ENCODE measurements at regions not wholly inside any gene's neighbourhood (a gene's known extent, or its start where the extent isn't known, plus 50 kb on each side); places are given as distances from the start of the nearest gene placed in this dataset.

DNA sequence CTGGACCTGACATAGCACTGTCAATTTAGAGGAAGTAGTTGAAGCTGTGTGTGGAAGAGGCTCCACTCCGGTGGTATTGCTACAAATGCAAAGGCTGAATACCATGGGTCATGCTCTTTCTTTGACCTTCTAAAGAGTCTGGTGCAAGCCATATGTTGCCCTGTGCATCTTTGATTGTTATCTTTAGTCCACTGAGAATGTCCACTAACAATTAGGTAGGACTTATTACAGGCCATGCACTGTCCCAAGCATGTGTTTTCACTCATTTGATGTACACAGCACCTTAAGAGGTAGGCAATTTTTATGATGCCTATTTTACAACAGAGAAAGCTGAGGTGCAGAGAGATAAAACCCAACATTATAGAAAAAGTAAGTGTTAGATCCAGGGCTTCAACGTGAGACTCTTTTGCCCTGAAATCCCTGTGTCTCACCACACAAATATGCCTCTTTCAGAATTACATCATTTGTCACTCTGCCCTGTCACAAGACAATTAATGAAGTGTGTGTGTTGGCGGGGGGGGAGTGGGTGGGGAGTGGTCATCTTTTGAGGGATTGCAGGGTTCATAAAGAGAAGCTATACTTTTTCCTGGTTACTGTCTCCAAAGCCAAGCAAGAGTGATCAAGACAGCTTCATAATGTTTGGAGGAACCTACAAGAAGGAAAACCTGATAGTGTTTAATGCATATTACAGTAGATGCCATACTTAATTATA, 637.6 kb upstream of the IGFBP3 start:
- no peak for DNase-seq

DNA sequence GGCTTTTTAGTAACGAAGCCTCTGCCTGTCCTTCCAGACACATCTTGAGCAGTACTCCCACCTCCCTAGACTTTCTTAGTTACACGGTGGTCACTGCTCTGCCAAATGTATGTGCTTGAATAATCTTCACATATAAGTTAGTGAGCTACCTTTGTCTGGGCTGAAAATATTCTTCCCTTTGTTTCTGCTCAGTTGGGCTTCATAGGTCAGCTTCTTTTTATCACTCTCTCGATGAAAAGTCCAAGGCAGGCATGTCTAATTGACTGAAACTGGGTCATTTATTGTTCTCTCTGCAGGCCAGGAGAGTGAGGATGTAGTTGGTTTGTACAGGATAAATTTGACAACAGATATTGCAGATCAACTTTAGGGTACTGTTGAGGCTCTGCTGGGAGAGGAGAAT, 636.7 kb upstream of the IGFBP3 start:
- no peak for DNase-seq

DNA sequence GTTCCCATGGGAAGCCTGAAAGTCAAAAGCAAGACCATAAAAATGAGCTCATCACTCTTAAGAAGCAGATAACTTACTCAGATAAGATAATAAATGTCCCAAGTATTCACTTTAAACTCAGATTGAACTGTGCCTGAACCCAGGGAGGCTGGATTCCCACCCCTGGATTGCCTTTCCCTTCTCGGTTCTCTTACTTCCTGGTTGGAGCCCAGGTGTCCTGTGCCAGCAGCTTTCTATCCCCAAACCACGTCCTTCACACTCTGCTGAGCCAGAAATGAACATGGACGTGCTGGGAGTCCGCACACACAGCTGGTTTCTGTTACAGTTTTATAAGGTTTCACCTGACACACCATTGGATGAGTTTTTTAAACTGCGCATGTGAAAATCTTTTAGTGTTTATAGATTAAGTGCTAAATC, 636.2 kb upstream of the IGFBP3 start:
- no peak for DNase-seq

DNA sequence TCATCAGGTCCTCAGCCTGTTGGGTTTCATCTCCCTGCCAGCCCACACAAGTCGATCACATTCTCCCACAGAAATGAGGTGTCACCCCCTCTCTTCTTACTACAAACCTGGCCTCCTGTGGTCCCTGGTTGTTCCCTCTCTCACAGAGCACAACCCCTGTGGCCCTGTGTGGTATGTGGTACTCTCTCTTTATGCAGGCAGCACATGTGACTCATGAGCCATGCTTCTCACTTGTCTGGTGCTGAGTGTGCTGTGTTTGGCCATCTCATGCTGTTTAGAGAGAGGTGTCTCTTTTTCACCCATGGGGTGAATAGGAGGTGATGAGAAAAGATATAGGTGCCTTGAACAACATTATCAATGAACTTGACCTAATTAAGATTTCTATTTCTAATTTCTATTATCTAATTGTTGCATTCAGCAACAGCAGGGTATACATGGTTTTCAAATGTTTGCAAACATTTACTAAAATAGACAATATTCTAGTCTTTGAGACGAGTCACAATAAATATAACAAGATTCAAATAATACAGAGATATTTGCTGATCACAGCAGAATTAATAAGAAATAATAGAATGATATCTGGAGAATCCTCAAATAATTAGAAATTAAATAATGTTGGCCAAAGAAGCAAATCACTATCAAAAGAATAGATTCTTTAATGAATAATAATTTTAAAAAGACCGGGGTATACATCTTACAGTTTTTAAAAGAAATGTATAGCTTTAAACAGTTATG, 633.8 kb upstream of the IGFBP3 start:
- no peak for DNase-seq

DNA sequence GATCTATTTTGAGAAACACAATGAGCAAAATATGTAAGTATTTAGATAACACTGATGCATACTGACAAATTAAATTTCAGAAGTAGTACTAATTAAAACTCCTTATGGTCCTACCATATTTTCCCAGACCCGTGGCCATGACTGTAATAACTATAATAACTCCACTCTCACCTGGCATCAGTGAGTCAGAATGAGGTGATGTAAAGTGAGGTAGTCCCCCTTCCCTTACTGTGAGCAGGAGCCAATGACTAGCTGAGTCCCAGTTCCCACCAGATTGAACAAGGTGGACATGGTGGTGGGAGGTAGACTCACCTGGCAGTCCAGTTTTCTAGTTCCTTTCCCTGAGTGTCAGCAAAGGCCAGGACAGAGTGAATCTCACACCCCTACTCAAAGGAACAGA, 630.5 kb upstream of the IGFBP3 start:
- no peak for DNase-seq

DNA sequence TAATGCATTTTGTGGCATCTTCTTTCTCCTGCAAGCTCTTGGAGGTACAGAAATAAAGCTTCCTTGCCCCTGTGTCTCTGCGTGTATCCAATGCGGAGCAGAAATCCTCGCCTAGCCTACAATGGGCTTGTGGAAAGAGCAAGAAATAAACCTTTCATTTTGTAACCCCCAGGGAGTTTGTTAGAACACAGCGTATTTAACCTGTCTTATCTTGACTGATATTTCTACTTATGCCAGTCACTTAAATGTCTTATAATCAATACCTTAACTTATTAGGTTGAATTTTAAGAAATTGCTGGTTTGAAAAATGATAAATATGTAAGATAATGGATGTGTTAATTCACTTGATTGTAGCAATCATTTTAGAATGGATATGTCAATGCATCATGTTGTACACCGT, 629.8 kb upstream of the IGFBP3 start:
- no peak for DNase-seq

DNA sequence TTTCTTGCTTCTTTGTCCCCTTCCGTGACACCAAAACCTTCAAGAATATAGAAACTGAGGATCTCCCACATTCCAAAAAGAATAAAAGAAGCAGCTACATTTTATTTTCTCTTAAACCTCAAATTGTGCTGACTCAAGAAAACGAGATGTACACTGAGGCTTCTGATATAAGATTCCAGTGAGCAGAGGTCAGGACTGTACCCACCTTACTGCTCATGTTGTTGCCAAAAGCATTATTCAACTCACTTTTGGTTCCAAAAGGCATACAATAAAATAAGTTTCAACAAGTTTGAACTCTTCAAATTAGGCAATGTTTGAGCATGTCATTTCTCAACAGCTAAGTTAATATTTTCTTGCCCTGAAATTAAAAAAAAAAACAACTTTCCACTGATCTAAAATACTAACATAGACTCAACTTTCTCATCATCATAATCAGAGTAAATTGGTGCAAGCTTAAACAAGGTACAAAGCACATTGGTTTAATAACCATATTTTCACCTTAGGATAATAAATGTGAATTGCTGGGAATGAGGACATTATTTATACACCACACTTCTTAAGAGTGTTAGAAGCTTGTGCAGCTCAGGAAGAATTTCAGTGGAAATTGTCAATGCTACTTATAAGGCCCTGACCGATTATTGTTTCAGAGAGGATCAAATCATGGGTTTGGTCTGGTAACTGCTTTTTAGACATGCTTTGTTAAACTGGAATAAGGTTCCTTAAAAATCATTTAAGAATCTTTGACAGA, 629.0 kb upstream of the IGFBP3 start:
- no peak for DNase-seq

DNA sequence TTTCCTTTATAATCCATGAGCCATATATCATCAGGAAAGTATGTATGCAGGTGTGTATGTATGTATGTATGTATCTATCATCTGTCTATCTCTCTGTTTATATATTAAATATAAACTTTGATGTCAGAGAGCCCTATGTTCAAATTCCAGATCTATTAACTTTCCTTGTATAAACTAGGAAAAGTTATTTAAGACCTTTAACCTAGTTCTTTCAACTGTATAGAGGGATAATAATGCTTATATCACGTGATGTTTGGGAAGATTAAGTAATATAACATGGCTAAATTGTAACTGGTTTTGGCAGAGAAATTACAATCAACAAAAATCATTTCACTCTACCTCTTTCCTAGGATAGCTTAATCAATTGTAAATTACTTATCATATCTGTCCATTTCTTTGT, 628.3 kb upstream of the IGFBP3 start:
- DNase-seq: no peak

DNA sequence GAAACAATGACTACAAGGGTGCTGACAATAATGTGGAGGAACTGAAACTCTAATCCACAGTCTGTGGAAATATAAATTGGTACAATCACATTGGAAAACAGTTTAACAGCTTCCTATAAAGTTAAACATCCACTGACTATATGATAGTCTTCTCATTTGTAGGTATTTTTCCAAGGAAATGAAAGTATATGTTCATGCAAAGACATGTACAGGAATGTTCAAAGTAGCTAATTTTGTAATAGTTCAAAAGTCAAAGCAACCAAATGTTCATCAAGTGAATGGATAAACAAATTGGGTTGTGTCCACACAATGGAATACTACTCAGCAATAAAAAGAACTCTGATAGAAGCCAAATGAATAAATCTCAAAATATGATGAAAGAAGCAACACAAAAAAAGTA, 626.0 kb upstream of the IGFBP3 start:
- no peak for DNase-seq

DNA sequence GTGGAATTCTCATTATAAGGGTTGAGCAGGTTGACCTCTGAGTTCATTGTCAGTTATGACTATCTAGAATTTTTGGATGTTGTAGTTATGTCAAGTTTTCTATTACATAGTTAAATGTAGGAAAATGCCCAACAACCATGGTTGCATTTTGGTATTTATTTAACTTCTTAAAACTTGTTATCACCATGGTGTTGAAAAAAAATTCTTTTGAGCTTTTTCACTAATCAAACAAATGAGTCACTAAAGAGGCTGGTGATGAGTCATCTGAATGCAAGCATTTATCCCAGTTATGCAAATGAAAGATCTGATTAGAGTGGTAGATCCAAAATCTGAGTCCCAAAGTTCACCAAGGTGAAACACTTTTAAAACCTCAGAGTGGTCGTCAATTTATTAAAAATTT, 624.7 kb upstream of the IGFBP3 start:
- DNase-seq: no peak

DNA sequence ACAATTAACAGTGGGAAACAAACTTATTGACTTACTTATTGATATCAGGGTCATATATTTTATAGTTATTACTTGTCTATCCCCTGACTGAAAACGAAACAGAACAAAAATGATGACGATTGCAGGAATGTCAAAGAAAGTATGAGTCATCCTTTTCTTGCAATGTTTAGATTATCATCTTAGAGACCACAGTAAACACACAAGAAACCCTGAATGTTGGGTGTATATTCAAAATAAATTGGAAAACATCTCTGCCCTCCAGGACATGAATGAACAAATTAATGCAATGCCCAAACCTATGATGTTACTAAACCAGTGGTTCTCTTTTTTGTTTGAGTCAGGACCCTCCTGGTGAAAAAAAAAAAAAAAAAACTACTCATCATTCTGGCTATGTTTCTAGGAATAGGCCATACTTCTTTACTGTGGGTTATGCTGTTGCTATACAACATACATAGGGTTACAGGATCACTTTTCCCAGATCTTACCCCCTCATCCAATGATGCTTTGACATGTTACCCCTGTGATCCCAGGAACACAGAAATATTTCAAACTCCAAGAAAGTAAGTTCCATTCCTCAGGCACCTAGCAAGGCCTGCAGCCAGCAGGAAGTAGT, 623.4 kb upstream of the IGFBP3 start:
- no peak for DNase-seq

DNA sequence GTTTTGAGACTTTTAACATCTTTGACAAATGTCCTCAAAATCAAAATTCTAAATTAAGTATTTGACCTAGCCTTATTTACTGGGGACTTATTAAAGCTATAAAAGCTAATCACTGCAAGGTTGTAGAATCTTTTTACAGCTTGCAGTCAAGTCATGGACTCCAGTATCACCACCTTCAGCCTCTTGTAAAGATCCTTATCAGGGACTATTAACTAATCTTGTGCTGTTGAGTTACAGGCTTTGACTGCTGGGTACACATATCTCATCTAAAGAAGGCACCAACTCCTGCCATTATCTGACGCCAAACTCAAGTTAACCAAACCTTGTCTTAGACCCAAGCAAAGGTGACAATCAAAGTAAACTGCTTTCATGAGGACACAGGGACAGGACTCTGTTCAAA, 621.0 kb upstream of the IGFBP3 start:
- DNase-seq: no peak

DNA sequence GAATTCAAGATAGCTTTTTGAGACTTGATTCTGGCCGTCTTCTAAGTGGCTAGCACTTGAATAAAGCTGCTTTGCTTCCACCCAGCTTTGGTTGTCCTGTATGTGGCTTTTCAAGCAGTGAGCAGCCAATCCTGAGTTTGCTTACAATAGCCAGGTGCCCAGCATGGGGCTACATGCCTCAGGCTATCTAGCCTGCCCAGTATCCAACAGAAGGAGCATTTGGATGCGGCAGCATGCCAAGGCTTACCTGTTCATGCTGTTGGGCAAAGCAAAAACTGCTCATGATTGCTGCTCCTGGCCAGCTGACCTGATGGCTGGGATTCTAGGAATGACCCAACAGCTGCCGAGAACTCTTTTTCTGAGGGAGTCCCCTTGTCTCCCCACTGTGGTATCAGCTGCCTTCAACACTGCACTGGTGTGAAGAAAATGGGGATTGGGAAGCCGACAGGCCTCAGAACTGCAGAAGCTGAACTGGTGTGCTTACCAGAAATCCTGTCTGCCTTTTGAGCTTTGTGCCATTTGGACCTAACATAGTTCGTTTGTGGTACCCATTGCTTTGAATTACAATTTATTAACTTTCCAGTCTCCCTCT, 618.9 kb upstream of the IGFBP3 start:
- no peak for DNase-seq

DNA sequence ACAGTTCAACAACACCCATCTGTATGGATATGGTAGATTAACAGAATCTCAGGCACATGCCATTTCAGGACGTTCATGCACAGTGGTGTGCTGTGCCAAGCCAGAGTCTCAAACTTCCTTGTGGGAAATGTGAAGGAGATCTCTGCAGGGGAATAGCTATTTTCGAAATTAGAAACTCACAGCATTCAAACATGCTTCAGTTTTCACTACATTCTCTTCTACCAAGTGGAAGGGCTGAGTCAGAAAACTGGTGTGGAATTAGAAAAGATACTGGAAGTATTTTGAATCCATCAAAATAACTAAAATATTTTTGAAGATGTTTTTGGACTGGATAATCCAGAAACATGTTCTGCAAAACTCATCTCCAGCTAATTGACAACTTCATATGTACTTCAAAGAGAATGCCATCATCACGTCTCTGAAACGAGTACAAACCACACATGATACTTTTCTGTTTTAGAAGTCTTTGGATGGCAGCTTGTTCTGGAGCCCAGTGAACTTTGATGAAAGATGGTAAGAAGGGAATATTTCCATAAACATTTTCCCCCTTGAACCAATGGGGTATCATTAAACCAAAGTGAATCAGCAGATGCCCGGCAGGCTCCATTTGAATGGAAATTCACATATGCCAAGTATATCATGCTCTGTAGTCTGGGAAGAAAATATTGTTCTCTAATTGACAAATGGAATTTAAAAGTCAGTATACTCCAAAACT, 616.3 kb upstream of the IGFBP3 start:
- no peak for DNase-seq

DNA sequence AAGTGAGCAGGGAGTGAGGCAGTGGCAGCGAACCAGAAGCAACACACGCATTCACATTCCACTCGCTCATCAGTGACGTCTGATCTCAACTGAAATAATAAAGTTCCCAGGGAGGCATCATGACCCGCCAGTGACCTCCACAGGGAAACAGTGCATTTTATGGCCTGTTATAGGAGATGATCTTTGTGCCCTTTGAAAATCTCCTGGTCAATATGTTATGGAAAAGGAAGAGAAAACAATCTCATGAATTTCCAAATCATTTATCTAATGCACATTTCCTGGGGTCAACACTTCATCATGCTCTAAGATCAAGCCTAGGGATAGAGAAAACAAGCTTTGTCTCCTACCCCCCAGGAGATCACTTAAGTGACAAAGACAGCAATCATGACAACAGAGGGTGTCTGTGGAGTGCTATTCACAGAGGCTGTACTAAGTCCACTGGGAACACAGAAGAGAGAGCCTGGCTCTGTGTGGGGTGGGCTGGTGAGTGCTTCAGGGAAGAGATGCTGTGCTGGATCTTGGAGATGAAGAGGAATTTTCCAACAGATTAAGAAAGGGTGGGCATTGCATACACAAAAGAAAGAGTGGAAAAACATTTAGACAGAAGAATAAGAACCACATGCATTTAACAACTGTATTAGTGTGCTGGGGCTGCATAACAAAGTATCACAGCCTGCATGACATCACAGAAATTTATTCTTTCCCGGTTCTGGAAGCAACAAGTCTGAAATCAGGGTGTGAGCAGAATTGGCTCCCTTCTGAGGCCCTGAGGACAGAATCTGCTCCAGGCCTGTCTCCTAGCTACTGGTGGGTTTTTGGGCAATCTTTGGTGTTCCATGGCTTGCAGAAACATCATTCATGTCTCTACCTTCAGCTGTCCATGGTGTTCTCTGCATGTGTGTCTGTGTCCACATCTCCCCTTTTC, 613.9 kb upstream of the IGFBP3 start:
- DNase-seq: no peak

DNA sequence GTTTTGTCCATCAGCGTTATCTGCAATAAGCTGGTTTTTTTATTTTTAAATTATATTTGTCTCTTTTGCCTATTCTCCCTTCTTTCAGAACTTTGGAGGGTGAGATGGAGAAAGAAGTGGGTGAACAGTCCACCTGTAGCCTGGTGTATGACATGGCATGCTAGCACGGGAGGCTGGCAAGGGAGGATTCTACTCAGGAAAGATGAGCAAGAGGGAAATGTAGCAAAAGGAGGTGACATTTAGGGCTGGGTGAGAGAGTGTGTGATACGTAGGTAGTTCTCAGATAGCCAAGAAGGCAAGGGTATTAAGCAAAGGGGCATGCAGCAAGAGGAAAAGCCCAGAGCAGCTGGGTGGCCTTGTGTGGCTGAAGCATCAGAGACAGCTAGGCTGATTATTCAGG, 612.9 kb upstream of the IGFBP3 start:
- DNase-seq: no peak

DNA sequence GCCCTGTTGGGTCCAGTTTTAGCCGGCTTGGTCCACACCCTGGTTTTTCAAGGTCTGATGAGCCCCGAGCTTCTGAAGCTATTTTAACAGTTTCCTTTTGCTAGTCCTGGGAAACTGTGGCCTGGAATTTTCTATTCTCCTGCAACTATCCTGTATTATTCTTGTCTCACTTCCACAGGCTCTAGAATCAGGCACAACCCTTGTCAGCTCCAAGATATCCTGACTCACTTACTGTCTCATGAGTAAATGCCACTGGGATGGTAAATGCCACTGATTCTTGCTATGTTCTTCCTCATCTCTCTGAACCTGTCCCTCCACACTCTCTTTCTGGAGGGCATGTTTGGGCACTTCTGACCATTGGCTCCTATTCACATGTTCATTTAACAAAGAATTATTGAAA, 611.5 kb upstream of the IGFBP3 start:
- no peak for DNase-seq

DNA sequence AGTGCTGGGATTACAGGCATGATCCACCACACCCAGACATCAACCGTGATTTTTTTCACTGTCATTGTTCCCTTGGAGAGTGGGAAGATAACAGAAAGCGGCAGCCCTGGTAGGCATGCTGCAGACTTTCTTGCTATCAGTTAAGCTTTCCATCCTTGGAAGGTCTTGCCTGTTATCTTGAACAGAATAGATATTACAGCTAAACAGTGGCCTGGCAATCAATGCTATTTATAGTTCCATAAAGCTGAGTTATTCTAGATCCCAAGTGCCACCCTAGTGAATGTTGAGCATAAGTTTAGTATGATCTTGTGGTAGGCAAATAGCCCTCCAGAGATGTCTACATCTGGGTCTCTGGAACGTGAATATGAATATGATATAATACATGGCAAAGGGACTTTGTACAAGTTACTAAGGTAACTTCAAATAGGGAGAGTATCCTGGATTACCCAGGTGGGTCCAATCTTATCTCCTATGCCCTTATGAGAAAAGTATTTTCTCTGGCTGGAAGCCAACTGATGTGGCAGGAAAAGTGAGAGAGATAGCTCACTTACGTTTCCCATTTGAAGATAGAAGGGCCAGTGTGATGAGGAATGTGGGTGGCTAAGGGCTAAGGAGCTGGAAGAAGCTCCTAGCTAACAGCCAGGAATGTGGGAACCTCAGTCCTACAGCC, 609.1 kb upstream of the IGFBP3 start:
- DNase-seq: no peak

DNA sequence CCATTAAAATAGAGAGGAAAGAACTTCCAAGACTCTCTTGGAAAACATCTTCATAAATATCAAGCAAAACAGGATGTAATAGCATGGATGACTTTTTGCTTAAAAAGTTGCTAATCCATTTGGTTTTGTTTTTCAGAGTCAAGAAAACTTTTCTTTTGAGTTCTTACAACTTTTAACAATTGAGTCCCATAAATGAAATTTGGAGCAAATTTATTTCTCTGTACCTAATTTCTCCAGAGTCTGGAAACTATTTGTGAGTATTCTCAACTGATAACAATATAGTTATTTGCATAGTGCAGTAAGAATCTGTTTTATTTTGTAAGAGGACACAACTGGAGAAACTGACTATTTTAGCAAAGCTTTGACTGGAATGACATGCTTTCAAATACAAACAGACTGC, 606.3 kb upstream of the IGFBP3 start:
- no peak for DNase-seq

DNA sequence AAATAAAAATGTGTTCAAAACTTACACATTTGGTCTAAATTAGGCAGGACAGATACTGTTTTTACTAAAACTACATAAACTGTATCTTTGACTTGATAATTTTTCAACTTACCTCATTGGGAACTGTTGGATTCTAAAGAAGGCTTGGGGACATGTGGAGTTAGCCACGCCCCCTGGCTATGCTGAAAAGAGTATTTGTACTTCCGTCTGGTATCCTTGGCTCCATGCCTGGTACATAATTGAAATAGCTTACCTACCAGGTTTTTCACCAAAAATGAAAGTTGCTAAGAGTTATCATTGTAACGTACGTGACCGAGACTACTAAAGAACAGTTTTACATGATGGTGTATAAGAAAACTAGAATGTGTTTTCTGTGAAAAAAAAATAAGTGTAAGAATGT, 604.8 kb upstream of the IGFBP3 start:
- no peak for DNase-seq

DNA sequence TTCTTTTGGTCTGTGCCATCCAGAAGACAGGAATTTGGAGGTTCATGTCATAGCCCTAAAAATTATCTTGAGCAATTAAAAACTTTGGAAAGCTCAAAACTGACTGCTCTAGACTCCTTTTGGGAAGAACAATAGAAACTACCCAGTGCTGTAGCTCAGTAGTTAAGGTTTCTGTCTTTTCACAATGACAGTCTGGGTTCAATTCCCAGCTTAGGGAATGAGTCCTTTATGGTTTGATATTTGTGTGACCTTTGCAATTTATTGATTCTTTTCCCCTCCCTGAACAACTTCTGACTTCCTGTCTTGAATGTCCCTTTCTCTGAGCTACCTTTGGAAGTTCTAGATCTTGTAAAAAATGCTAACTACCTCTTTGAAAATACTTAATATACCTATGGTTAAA, 603.3 kb upstream of the IGFBP3 start:
- no peak for DNase-seq
